ENCODE measurements at regions not wholly inside any gene's neighbourhood (a gene's known extent, or its start where the extent isn't known, plus 50 kb on each side); places are given as distances from the start of the nearest gene placed in this dataset.

DNA sequence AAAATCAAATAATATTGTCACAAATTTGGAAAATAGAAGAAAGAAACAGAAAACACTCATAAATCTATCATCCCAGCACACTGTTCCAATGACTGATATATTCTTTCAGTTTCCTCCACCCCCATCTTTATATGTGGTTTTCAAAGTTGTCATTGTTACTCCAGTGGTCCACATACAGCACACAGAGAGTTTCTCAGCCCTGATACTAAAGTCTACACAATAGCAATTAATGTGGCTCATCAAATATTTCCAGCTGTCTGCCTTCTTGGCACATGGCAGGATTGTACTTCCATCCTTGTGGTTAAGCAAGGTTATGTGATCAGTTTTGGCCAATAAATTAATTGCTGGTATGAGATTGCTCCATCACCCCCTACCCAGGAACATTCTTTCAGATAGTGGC lies 221.7 kb downstream of the PDCD6IP start:
- H3K27ac ChIP-seq: no peak overlapping the region
- DNase-seq: no peak
- TF ChIP-seq CTCF (IDR thresholded peaks at IDR 0.05; ENCODE audit: low read depth, low read length): no peak

GRCh38 chr3:34020726-34021680 lies 222.6 kb downstream of the PDCD6IP start:
- no peaks in the 10 kb centered on the region for H3K36me3 ChIP-seq
- H3K27me3 ChIP-seq (ENCODE audit: insufficient read depth, low read depth, severe bottlenecking): no peaks in the 10 kb centered on the region
- no peak for DNase-seq
- no peak for TF ChIP-seq CTCF (IDR thresholded peaks at IDR 0.05; ENCODE audit: low read depth, low read length)
- H3K27ac ChIP-seq: no peak overlapping the region
- H3K4me3 ChIP-seq (ENCODE audit: low read depth, low read length): no peak overlapping the region
- no peaks in the 10 kb centered on the region for H3K9me3 ChIP-seq (ENCODE audit: severe bottlenecking)

More for the DNA sequence above, 221.7 kb downstream of the PDCD6IP start:
- Histone ChIP-seq H3K9me3 (ENCODE audit: severe bottlenecking) (no peaks in the 10 kb centered on the region), H3K36me3 (no peaks in the 10 kb centered on the region), H3K27me3 (ENCODE audit: insufficient read depth, low read depth, severe bottlenecking) (no peaks in the 10 kb centered on the region), H3K4me3 (ENCODE audit: low read depth, low read length) (no peak overlapping the region)

DNA sequence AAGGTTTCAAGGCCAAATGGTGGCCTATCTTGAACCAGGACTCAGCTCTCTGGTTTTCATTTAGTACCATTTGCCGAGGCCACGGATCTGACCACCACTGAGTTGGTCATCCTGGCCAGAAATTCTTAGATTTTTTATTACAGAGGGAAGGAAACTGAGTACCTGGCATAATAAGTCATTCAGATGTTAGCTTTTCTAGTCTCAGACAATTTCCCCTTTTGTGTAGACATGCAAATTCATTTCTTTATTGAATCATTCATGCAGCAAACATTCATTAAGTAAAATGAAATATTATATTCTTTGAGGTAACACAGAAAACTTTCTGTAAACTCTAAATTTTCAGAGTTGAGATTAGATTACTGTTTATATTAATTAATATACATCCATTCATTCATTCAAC lies 223.7 kb downstream of the PDCD6IP start:
- Histone ChIP-seq H3K36me3 (no peaks in the 10 kb centered on the region), H3K27me3 (ENCODE audit: insufficient read depth, low read depth, severe bottlenecking) (no peaks in the 10 kb centered on the region), H3K27ac (no peak overlapping the region), H3K9me3 (ENCODE audit: severe bottlenecking) (no peaks in the 10 kb centered on the region), H3K4me3 (ENCODE audit: low read depth, low read length) (no peak overlapping the region)
- DNase-seq: no peak
- TF ChIP-seq CTCF (IDR thresholded peaks at IDR 0.05; ENCODE audit: low read depth, low read length): no peak

GRCh38 chr3:34024447-34025240 lies 226.2 kb downstream of the PDCD6IP start:
- Histone ChIP-seq H3K27ac (no peak overlapping the region), H3K9me3 (ENCODE audit: severe bottlenecking) (no peaks in the 10 kb centered on the region), H3K36me3 (no peaks in the 10 kb centered on the region), H3K27me3 (ENCODE audit: insufficient read depth, low read depth, severe bottlenecking) (no peaks in the 10 kb centered on the region), H3K4me3 (ENCODE audit: low read depth, low read length) (no peak overlapping the region)
- no peak for DNase-seq
- TF ChIP-seq CTCF (IDR thresholded peaks at IDR 0.05; ENCODE audit: low read depth, low read length): no peak

DNA sequence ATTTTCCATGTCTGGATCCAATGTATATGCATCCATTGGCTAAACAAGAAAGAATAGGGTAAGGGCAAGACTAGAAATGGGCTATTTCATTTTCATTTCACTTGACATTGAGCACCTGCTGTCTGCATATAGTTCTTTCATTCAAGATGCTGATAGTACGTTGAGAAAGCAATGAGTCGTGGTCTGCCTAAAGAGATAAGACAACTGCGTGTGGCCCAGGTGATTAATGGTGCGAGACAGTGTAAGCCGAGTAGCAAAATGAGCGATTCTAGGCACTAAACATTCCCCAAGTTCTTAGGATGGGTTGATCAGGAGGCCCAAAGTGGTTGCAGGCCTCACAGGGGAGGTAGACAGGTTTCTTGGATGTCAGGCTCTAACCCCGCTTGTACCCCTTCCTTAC lies 235.4 kb downstream of the PDCD6IP start:
- no peaks in the 10 kb centered on the region for H3K9me3 ChIP-seq (ENCODE audit: severe bottlenecking)
- no peak for TF ChIP-seq CTCF (IDR thresholded peaks at IDR 0.05; ENCODE audit: low read depth, low read length)
- H3K4me3 ChIP-seq (ENCODE audit: low read depth, low read length): no peak overlapping the region

More for the DNA sequence above, 235.4 kb downstream of the PDCD6IP start:
- no peak for DNase-seq
- no peaks in the 10 kb centered on the region for H3K27me3 ChIP-seq (ENCODE audit: insufficient read depth, low read depth, severe bottlenecking)
- H3K27ac ChIP-seq: no peak overlapping the region
- H3K36me3 ChIP-seq: no peaks in the 10 kb centered on the region

Data from WERI-Rb-1 (cell line).